GM12801 (cell line): ENCODE measurements at regions not wholly inside any gene's neighbourhood (a gene's known extent, or its start where the extent isn't known, plus 50 kb on each side); places are given as distances from the start of the nearest gene placed in this dataset.

Source experiments
- TF ChIP-seq, protein P1 (sequence below): IDR thresholded peaks from one replicate; pipeline ENCODE4 v1.5.1; 2011; ENCODE audit warnings: control low read depth; ENCODE audit not compliant: insufficient read length; ENCODE audit errors: extremely low read depth

DNA sequence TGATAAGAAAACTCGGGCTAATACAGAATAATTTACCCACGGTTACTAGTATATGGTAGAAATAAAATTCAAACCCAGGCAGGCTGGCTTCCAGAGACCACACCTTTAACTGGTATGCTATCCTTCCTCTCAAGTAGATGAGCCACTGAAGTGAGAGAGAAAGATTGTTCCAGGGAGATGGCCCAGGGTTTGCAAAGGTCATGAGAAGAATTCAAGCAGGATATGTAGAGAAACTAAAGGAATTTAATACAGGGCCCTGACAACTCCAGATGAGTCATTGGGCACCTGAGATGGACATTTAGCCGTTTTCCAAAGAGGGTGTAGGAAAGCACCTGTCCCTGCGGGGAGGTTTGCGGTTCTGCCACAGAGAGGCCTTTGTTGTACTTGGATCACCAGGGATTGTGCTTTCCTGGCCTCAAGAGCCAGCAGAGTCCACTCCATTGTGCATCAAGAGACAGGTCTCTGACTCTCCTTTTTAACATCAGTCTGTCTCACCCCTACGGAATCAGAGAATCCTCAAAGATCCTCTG, 152.7 kb upstream of the BLID start:
- TF ChIP-seq, protein P1, sequence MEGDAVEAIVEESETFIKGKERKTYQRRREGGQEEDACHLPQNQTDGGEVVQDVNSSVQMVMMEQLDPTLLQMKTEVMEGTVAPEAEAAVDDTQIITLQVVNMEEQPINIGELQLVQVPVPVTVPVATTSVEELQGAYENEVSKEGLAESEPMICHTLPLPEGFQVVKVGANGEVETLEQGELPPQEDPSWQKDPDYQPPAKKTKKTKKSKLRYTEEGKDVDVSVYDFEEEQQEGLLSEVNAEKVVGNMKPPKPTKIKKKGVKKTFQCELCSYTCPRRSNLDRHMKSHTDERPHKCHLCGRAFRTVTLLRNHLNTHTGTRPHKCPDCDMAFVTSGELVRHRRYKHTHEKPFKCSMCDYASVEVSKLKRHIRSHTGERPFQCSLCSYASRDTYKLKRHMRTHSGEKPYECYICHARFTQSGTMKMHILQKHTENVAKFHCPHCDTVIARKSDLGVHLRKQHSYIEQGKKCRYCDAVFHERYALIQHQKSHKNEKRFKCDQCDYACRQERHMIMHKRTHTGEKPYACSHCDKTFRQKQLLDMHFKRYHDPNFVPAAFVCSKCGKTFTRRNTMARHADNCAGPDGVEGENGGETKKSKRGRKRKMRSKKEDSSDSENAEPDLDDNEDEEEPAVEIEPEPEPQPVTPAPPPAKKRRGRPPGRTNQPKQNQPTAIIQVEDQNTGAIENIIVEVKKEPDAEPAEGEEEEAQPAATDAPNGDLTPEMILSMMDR, result no peak

DNA sequence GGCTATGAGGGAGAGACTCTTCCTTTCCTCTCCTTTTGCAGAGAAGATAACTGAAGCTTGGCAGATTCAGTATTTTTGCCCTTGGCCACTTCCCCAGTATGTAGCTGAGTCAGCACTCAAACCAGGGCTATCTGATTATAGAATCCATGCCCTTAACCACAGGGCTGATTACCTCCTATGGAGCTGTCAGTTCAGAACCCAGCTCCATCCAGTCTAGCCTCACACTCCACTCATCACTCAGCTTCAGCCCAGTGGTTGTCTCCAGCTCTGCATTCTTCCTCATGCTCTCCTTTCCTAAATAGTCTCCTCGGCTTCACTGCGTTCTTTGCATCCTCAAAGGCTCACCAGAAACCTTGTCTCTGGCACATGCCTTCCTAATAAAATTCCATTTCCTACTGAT, 151.6 kb upstream of the BLID start:
- TF ChIP-seq, protein P1, result no peak

DNA sequence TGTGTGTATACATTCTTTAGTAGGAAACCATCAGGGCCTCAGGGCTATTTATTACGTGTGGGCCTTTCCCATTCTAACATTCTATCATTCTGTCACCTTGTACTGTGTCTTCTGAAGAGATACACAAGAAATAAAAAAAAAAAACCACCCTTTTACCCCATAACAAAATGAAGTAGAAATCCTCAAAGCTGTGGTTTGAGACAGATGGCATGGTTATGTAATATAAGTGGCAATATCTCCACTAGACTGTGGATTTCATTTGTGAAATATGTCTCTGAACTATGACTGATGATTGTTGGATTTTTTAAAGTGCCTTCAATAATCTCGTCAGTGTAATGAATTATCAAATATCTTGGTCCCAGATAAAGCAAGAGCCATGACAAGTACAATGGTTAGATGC, 150.0 kb upstream of the BLID start:
- TF ChIP-seq, protein P1, result no peak

DNA sequence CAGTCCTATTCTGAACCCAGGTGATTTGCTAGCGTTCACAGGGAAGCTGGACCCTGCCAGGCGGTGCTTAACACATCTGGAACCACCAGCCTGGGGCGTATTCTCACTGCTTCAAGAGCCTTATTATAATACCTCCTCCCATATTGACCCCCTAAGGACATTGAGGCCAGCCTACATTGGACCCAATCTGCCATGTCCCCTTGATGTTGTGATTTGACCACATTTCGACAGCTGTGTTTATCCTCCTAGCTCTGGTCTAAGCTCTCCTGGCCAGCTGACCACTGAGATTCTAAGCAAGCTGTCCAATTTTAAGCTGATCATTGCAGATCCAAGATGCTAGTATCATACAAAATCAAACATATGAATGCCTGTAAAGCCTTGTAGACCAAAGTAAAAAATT, 148.1 kb upstream of the BLID start:
- TF ChIP-seq, protein P1, result no peak

DNA sequence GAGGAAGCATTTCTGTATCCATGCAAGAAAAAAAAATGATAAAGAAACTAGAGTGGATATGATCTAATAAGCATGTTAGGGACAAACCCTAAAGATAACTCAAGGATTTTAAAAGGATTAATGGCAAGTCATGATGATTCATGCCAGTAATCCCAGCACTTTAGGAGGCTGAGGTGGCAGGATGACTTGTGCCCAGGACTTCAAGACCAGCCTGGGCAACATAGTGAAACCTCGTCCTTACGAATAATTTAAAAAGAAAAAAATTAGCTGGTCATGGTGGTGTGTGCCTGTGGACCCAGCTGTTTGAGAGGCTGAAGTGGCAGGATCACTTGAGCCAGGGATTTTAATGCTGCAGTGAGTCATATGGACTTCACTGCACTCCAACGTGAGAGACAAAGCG, 145.5 kb upstream of the BLID start:
- TF ChIP-seq, protein P1, result no peak

DNA sequence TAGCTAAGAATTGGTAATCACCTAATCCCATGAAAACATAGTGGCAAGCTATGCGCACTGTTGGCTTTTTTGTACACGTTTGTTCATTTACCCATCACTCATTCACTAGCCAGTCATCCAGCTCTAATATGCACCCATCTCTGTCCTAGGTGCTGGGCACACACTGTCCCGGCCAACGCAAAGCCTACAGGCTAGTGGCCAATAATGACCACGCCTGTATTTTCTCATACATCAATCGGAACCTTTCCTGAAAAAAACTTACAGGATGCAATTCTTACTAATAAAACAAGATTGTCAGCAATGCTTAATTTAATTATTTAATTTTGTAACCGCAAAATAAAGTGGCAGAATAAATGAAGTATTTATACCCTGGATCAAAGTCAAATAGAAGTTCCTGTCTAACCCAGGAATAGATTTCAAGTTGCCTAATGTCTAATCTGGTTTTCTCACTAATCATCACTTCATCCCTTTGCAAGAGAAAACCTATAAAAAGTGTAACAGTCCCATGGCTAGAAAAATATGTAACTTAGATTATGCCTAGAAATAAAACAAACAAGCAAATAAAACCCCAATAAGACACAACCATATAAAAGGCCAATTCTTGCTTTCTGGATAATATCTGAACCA, 143.3 kb upstream of the BLID start:
- TF ChIP-seq, protein P1, result no peak

DNA sequence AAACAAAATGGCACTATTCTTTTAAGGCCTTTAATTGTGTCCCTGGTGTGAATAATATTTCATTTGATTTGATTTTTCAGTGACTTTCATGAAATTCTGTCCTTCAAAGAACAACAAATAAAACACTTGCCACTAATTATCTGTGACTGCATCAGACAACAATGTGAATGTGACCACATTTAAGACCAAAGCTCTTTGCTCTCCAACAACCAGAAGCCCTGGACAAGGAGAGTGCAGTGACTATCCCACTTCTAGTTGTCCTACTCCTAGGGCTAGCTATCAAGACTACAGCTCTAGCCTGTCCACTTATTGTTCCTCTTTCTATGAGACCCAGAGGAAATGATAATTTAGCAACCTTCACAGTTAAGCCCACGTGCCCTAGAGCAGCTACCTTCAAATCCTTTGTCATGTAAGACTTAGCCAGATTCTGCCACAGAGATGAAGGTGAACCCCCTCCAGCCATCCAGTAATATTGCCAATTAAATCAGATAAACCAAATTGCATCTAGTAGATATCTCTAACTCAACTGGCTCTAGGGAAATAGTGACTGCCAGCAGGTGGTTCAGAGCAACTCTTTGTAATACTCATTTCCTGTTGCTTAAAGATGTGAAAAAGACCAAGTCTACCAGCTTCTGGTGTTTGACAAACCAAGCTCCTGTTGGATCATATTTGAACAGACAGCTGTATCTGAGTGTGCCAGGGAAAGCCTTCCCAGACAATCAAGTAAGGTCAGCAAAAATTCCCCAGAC, 142.6 kb upstream of the BLID start:
- TF ChIP-seq, protein P1, result no peak
